GM12878 (cell line): ENCODE measurements at regions not wholly inside any gene's neighbourhood (a gene's known extent, or its start where the extent isn't known, plus 50 kb on each side); places are given as distances from the start of the nearest gene placed in this dataset.
A peak's percentile ranks its signal among the peaks of the same experiment; 100 is the strongest.

ENCODE experiments used
- ATAC-seq: fragments of 200-7000 bp; cut with Tn5 transposase; 3 replicates; pipeline ENCODE4 v1.9.1; 2020; ENCODE audit warnings: mild to moderate bottlenecking, moderate library complexity
- BruUV-seq: library from RNA; stranded (reverse); fragments of 400-500 nt; replicated peaks from 2 replicates; lab custom pipeline; 2021; lab: Mats Ljungman, UMichigan
- CTCF ChIA-PET: fragments of 300-600 bp; sonication (Branson Sonifier 250); formaldehyde crosslinking; extraction: SDS; loops from one replicate; lab custom pipeline; 2021; ENCODE audit warnings: inconsistent platforms; lab: Yijun Ruan, JAX
- POLR2A ChIA-PET: fragments of 350-600 bp; formaldehyde crosslinking; extraction: SDS; loops from one replicate; lab custom pipeline; 2021; ENCODE audit warnings: inconsistent platforms; lab: Charles Lee
- RAD21 ChIA-PET: fragments of 300-600 bp; sonication (Branson Sonifier 250); formaldehyde crosslinking; loops from one replicate; lab custom pipeline; 2023; ENCODE audit warnings: antibody characterized with exemption; ENCODE audit not compliant: unreplicated experiment; lab: Charles Lee
- SMC1A ChIA-PET: fragments of 300-600 bp; sonication (Branson Sonifier 250); formaldehyde crosslinking; loops from one replicate; lab custom pipeline; 2023; ENCODE audit not compliant: unreplicated experiment, uncharacterized antibody; lab: Charles Lee
- DNase-seq: peaks from one replicate; pipeline ENCODE4 v3.0.0-alpha.2; 2011; ENCODE audit warnings: low read depth, low spot score
- FAIRE-seq: peaks from 3 replicates; lab custom pipeline; 2011; peaks lifted over from hg19 to GRCh38; lab: Jason Lieb, UNC
- H2AFZ ChIP-seq: 2 replicates; pipeline ENCODE4 v1.6.0; 2011; ENCODE audit warnings: low read depth, low read length, control low read depth; ENCODE audit not compliant: control insufficient read depth
- H3K27ac ChIP-seq: 2 replicates; pipeline ENCODE4 v1.5.1; 2011; ENCODE audit warnings: control low read depth; ENCODE audit not compliant: control insufficient read depth, insufficient read depth
- H3K27me3 ChIP-seq, 2 experiments: replicated peaks in 1 of 2; 2 replicates each; pipeline versions ENCODE4 v1.6.0 to v1.6.1; 2011; ENCODE audit warnings: low read length in 1 of 2; ENCODE audit not compliant: control insufficient read depth in 2 of 2, insufficient read depth in 2 of 2
- H3K36me3 ChIP-seq, 2 experiments: 2 replicates each; pipeline ENCODE4 v1.5.1; 2011; ENCODE audit warnings: low read length in 1 of 2; ENCODE audit not compliant: control insufficient read depth in 2 of 2, insufficient read depth in 2 of 2
- H3K4me1 ChIP-seq: 2 replicates; pipeline ENCODE4 v1.6.1; 2011; ENCODE audit warnings: mild to moderate bottlenecking, low read length, moderate library complexity, mixed read lengths; ENCODE audit not compliant: control insufficient read depth, insufficient read depth
- H3K4me2 ChIP-seq: 2 replicates; pipeline ENCODE4 v1.6.0; 2011; ENCODE audit warnings: control low read depth; ENCODE audit not compliant: control insufficient read depth, insufficient read depth
- H3K4me3 ChIP-seq: fragments of 200-600 bp; sonication (generic); 2 replicates; pipeline ENCODE4 v1.5.1; 2016
- H3K79me2 ChIP-seq: 2 replicates; pipeline ENCODE4 v1.6.0; 2011; ENCODE audit warnings: low read length; ENCODE audit not compliant: control insufficient read depth, insufficient read depth
- H3K9ac ChIP-seq: 2 replicates; pipeline ENCODE4 v1.8.0; 2011; ENCODE audit warnings: low read length, control low read depth, mixed read lengths; ENCODE audit not compliant: control insufficient read depth, insufficient read depth
- H3K9me3 ChIP-seq: replicated peaks from 3 replicates; pipeline ENCODE4 v1.5.1; 2011; ENCODE audit warnings: mild to moderate bottlenecking, low read length; ENCODE audit not compliant: control insufficient read depth, insufficient read depth
- H4K20me1 ChIP-seq: 2 replicates; pipeline ENCODE4 v1.6.0; 2011; ENCODE audit not compliant: control insufficient read depth, insufficient read depth
- CHD4 ChIP-seq: fragments of 200-600 bp; sonication (generic); IDR thresholded peaks from 2 replicates; pipeline ENCODE4 v1.6.1; 2016; ENCODE audit warnings: mild to moderate bottlenecking
- CREB1 ChIP-seq: IDR thresholded peaks from 2 replicates; pipeline ENCODE4 v1.6.1; 2012; ENCODE audit warnings: low read depth, mild to moderate bottlenecking, inconsistent platforms
- HDGF ChIP-seq: fragments of 450-650 bp; IDR thresholded peaks from 2 replicates; pipeline ENCODE4 v1.6.1; 2016; ENCODE audit warnings: antibody characterized with exemption
- NR2F1 ChIP-seq: fragments of 450-650 bp; conservative IDR thresholded peaks from 2 replicates; pipeline ENCODE4 v1.6.1; 2017; ENCODE audit warnings: mild to moderate bottlenecking
- PAX5 ChIP-seq: IDR thresholded peaks from 2 replicates; pipeline ENCODE4 v1.6.1; 2011; ENCODE audit warnings: low read depth, low read length, borderline replicate concordance
- PML ChIP-seq: IDR thresholded peaks from 2 replicates; pipeline ENCODE4 v1.6.1; 2012; ENCODE audit warnings: low read length, inconsistent platforms
- POU2F2 ChIP-seq: IDR thresholded peaks from 3 replicates; pipeline ENCODE4 v1.6.1; 2011; ENCODE audit warnings: low read depth, mild to moderate bottlenecking, low read length, borderline replicate concordance
- ZNF384 ChIP-seq: IDR thresholded peaks from 2 replicates; pipeline ENCODE4 v1.6.1; 2012; ENCODE audit warnings: low read depth, mild to moderate bottlenecking, low read length, improper control_type of control experiment, borderline replicate concordance
- WGBS: methylation state at CpG from one replicate; pipeline ENCODE4 v1.1.6; 2016; ENCODE audit warnings: low lambda C conversion rate; ENCODE audit not compliant: insufficient replicate concordance, insufficient coverage; ENCODE audit errors: missing lambda C conversion rate; 5-methylcytosine and 5-hydroxymethylcytosine counted together
- in situ Hi-C: fragments of 300-500 bp; cut with MboI; formaldehyde crosslinking; loops from 9 replicates; pipeline ENCODE4 v1.14.3; 2018; ENCODE audit warnings: mixed read lengths
- intact Hi-C: fragments of 100-400 bp; cut with micrococcal nuclease; formaldehyde crosslinking; loops from one replicate; pipeline ENCODE4 v1.14.2; 2022; ENCODE audit not compliant: unreplicated experiment
- TF ChIP-seq, protein P1 (sequence below): fragments of 450-650 bp; IDR thresholded peaks from 2 replicates; pipeline ENCODE4 v1.6.1; 2018; ENCODE audit warnings: borderline replicate concordance, mild to moderate bottlenecking; ENCODE audit not compliant: partially characterized antibody
- TF ChIP-seq, protein P2 (sequence below): IDR thresholded peaks from 2 replicates; pipeline ENCODE4 v1.6.1; 2012; ENCODE audit warnings: low read depth, low read length, improper control_type of control experiment

DNA sequence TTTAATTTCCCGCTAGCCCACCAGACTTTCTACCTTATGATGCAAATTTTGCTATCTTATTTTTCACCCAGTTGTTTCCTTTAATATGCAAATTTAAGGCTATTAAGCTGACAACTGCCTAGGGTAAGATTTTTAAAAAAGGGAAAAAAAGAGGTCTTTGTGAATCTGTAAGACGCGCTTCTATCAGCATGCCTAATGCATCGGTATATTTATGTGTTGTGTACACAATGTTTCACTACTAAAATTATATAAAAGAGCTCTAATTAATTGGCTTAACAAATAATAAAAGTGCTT is 386.6 kb downstream of the KIF20B start:
- 98% methylated on average over 4 of the region's 4 CpGs for WGBS
- Histone ChIP-seq H3K4me2 (no peak overlapping the region), H2AFZ (no peak overlapping the region), H3K9ac (no peak overlapping the region), H3K9me3 (no peaks in the 10 kb centered on the region), H3K4me3 (no peak overlapping the region), H3K27ac (peak overlapping the region; percentile 52; the same call in 1 of the 2 replicates), H4K20me1 (no peaks in the 10 kb centered on the region), H3K79me2 (no peaks in the 10 kb centered on the region), H3K4me1 (peaks cover 9% of the 10 kb centered on the region), H3K36me3 (no peaks in the 10 kb centered on the region), H3K27me3 (no peaks in the 10 kb centered on the region)
- RAD21 ChIA-PET, result interaction anchor here (0.7 to 2.9 kb wide), 6 partner anchors 10 to 199 kb away, joined by 3 to 13 read pairs (median 6); no protein-coding TSS in a partner anchor
- SMC1A ChIA-PET, result interaction anchor here (0.6 to 3.3 kb wide), 16 partner anchors 8 to 824 kb away, joined by 3 to 19 read pairs (median 4); no protein-coding TSS in a partner anchor
- in situ Hi-C loops, result no loop called here
- FAIRE-seq (no peak), DNase-seq (no peak), ATAC-seq (no peak)
- CTCF ChIA-PET, result interaction anchor here (0.8 to 2.7 kb wide), 9 partner anchors 11 to 133 kb away, joined by 3 to 28 read pairs (median 4); no protein-coding TSS in a partner anchor
- no TSS peak for BruUV-seq
- TF ChIP-seq HDGF, result no peak
- TF ChIP-seq PML, result no peak
- TF ChIP-seq CHD4, result no peak
- TF ChIP-seq PAX5, result no peak
- TF ChIP-seq NR2F1, result no peak
- POLR2A ChIA-PET, result interaction anchor here (0.6 to 1.2 kb wide), 3 partner anchors 160 to 910 kb away, joined by 4 to 8 read pairs (median 6); no protein-coding TSS in a partner anchor
- intact Hi-C loops, result loop anchor here (5.0 kb wide), 1 partner anchor 44 kb away; no protein-coding TSS in a partner anchor

GRCh38 chr10:90089719-90090118 is 388.3 kb downstream of the KIF20B start:
- H3K4me2 ChIP-seq, result no peak overlapping the region
- POLR2A ChIA-PET, result no interaction called here
- WGBS, result 30% methylated on average over 2 of the region's 2 CpGs
- no peaks in the 10 kb centered on the region for H3K27me3 ChIP-seq
- no peak overlapping the region for H3K9ac ChIP-seq
- CTCF ChIA-PET, result interaction anchor here (2.7 kb wide), 1 partner anchor 132 kb away, joined by 28 read pairs; no protein-coding TSS in a partner anchor
- H4K20me1 ChIP-seq, result no peaks in the 10 kb centered on the region
- no peak overlapping the region for H2AFZ ChIP-seq
- SMC1A ChIA-PET, result interaction anchor here (1.0 to 3.3 kb wide), 3 partner anchors 31 to 134 kb away, joined by 4 to 19 read pairs (median 4); no protein-coding TSS in a partner anchor
- BruUV-seq, result no TSS peak
- ATAC-seq (no peak), DNase-seq (no peak), FAIRE-seq (no peak)
- TF ChIP-seq, protein P1, sequence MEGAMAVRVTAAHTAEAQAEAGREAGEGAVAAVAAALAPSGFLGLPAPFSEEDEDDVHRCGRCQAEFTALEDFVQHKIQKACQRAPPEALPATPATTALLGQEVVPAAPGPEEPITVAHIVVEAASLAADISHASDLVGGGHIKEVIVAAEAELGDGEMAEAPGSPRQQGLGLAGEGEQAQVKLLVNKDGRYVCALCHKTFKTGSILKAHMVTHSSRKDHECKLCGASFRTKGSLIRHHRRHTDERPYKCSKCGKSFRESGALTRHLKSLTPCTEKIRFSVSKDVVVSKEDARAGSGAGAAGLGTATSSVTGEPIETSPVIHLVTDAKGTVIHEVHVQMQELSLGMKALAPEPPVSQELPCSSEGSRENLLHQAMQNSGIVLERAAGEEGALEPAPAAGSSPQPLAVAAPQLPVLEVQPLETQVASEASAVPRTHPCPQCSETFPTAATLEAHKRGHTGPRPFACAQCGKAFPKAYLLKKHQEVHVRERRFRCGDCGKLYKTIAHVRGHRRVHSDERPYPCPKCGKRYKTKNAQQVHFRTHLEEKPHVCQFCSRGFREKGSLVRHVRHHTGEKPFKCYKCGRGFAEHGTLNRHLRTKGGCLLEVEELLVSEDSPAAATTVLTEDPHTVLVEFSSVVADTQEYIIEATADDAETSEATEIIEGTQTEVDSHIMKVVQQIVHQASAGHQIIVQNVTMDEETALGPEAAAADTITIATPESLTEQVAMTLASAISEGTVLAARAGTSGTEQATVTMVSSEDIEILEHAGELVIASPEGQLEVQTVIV, result no peak
- no peak for TF ChIP-seq PAX5
- no peak for TF ChIP-seq ZNF384
- TF ChIP-seq POU2F2, result no peak
- TF ChIP-seq, protein P2, sequence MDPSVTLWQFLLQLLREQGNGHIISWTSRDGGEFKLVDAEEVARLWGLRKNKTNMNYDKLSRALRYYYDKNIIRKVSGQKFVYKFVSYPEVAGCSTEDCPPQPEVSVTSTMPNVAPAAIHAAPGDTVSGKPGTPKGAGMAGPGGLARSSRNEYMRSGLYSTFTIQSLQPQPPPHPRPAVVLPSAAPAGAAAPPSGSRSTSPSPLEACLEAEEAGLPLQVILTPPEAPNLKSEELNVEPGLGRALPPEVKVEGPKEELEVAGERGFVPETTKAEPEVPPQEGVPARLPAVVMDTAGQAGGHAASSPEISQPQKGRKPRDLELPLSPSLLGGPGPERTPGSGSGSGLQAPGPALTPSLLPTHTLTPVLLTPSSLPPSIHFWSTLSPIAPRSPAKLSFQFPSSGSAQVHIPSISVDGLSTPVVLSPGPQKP, result no peak
- TF ChIP-seq CREB1, result no peak
- no peak overlapping the region for H3K4me3 ChIP-seq
- intact Hi-C loops (loop anchor here (5.0 kb wide), 1 partner anchor 43 kb away; no protein-coding TSS in a partner anchor), in situ Hi-C loops (no loop called here)
- H3K9me3 ChIP-seq, result no peaks in the 10 kb centered on the region; the same call in 2 of the 3 replicates
- RAD21 ChIA-PET, result interaction anchor here (1.3 to 2.9 kb wide), 3 partner anchors 8 to 38 kb away, joined by 3 to 13 read pairs (median 6); no protein-coding TSS in a partner anchor
- H3K27ac ChIP-seq, result no peak overlapping the region
- H3K79me2 ChIP-seq, result no peaks in the 10 kb centered on the region
- H3K36me3 ChIP-seq, result no peaks in the 10 kb centered on the region
- peaks cover 9% of the 10 kb centered on the region for H3K4me1 ChIP-seq
